Ishikawa (cell line): ENCODE measurements at regions not wholly inside any gene's neighbourhood (a gene's known extent, or its start where the extent isn't known, plus 50 kb on each side); places are given as distances from the start of the nearest gene placed in this dataset.

ENCODE experiments used
- CREB1 ChIP-seq: IDR thresholded peaks from 2 replicates; pipeline ENCODE4 v1.6.1; 2012; ENCODE audit warnings: low read depth
- EGR1 ChIP-seq: IDR thresholded peaks from 2 replicates; pipeline ENCODE4 v1.6.1; 2012
- FOXM1 ChIP-seq: IDR thresholded peaks from 2 replicates; pipeline ENCODE4 v1.6.1; 2012; ENCODE audit warnings: low read depth, borderline replicate concordance
- REST ChIP-seq: IDR thresholded peaks from 2 replicates; pipeline ENCODE4 v1.6.1; 2012; ENCODE audit warnings: low read depth, mild to moderate bottlenecking
- TCF12 ChIP-seq: IDR thresholded peaks from 2 replicates; pipeline ENCODE4 v1.6.1; 2012; ENCODE audit warnings: low read depth
- YY1 ChIP-seq: IDR thresholded peaks from 2 replicates; pipeline ENCODE4 v1.6.1; 2012; ENCODE audit warnings: low read depth

GRCh38 chr4:162838671-162839070, 328.0 kb downstream of the NAF1 start:
- no peak for TF ChIP-seq TCF12
- TF ChIP-seq FOXM1 = no peak
- TF ChIP-seq YY1 = no peak
- TF ChIP-seq REST = no peak
- no peak for TF ChIP-seq EGR1
- no peak for TF ChIP-seq CREB1
